ENCODE measurements at regions not wholly inside any gene's neighbourhood (a gene's known extent, or its start where the extent isn't known, plus 50 kb on each side); places are given as distances from the start of the nearest gene placed in this dataset.

DNA sequence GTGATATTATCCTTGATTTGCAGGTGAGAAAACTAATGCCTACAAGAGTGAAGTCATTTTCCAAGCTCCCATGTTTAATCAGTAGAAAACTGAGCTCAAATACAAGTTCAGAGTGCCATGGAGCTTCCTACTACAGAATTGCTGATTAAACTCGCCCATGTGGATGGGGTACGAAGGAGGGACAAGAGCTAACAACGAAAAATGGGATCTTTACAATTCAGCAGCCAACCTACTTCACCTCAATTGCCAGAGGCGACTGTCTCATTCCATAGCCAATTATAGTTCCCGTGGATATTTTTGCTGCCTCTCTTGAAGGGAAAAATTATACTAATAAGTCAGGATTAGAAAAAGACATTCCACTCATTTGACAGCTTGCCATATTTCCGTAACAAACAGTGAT is 1155.1 kb downstream of the OLFM4 start:
- Mint-ChIP-seq H3K36me3 (no peaks in the 10 kb centered on the region), H3K9me3 (peaks cover 11 to 56% (median 33%) of the 10 kb centered on the region in 6 donors), H3K4me3 (no peak overlapping the region), H3K27ac (no peak overlapping the region), H3K4me1 (no peaks in the 10 kb centered on the region), H3K27me3 (ENCODE audit: low read depth in 3 of 3) (no peaks in the 10 kb centered on the region)
- DNase-seq = no peak

DNA sequence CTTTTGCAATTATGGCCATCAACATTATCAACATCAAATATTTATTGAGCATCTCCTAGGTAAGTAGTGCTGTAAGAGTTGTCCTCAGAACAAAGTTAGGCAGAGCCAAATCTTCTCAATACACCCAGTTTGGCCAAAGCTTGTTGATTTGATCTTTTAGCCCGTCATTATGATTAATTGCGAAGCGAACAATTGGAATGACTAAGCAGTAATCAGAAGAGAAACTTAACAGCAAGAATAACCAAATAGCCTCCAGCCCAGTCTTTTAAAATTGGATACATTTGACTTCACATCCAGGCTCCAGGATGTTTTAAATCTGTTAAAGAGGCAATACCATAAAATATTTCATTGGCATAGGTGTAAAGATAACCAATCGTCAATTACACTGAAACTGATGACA is 1156.0 kb downstream of the OLFM4 start:
- H3K36me3 Mint-ChIP-seq = peaks cover 0 to 2% (median 0%) of the 10 kb centered on the region in 3 donors
- H3K27ac Mint-ChIP-seq = no peak overlapping the region
- no peak for DNase-seq
- H3K9me3 Mint-ChIP-seq = peaks cover 11 to 64% (median 33%) of the 10 kb centered on the region in 6 donors
- no peaks in the 10 kb centered on the region for H3K27me3 Mint-ChIP-seq (ENCODE audit: low read depth in 3 of 3)
- H3K4me3 Mint-ChIP-seq = no peak overlapping the region
- no peaks in the 10 kb centered on the region for H3K4me1 Mint-ChIP-seq

DNA sequence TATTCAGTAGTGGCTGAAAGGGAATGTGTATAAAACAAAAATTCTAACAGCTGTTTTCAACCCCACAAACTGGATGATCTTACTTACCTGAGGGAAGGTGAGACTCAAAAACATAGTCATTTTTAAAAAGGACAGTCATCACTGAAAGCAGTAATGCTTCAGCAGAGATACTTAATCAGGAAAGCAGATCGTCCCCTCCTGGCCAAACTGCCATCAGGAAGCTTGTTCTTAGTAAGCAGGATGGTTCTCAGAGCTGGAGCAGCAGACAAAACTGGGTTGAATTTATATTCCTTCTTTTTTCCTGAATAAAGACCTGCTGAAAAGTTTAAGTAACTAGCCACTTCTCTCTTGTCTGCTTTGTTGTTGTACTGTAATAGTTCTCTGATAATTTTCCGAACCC is 1156.5 kb downstream of the OLFM4 start:
- no peaks in the 10 kb centered on the region for H3K4me1 Mint-ChIP-seq
- DNase-seq = no peak
- H3K4me3 Mint-ChIP-seq = no peak overlapping the region
- H3K9me3 Mint-ChIP-seq = peaks cover 10 to 65% (median 32%) of the 10 kb centered on the region in 6 donors
- no peak overlapping the region for H3K27ac Mint-ChIP-seq
- H3K27me3 Mint-ChIP-seq (ENCODE audit: low read depth in 3 of 3) = no peaks in the 10 kb centered on the region
- H3K36me3 Mint-ChIP-seq = peaks cover 0 to 4% (median 0%) of the 10 kb centered on the region in 3 donors

DNA sequence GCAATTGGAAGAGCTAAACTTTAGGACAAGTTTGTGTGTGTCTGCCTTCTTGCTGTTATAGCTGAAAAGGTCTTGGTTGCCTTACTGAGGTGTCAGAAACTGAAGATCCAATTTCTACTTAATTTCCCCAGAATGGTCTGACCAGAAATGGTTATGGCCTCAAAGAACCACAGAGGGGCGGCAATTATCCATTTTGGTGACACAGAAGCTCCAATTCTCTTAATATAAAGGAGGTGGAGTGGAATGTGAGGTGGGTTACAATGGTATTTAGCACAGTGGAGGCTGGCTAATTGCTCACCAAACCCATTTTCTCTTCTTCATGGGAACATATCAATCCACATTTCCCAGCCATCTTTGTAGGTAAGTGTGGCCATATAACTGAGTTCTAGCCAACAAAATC is 1157.2 kb downstream of the OLFM4 start:
- Mint-ChIP-seq H3K36me3 (peaks cover 0 to 4% (median 0%) of the 10 kb centered on the region in 3 donors), H3K4me1 (no peaks in the 10 kb centered on the region), H3K27me3 (ENCODE audit: low read depth in 3 of 3) (no peaks in the 10 kb centered on the region), H3K4me3 (no peak overlapping the region), H3K27ac (no peak overlapping the region), H3K9me3 (peaks cover 8 to 64% (median 27%) of the 10 kb centered on the region in 6 donors)
- DNase-seq = no peak

DNA sequence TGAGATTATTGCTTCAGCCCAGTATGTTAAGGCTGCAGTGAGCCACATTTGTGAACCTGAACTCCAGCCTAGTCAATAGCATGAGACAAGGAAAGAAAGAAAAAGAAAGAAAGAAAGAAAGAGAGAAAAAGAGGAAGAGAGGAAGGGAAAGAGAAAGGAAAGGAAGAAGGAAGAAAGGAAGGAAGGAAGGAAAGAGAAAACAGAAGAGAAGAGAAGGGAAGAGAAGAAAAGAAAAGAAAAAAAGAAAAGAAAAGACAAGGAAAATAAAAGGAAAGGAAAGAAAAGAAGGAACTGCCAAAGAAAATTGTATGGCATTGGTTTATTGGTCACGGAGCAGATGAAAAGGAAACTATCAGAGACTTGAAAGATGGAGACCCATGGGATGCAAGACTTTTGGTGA is 1158.8 kb downstream of the OLFM4 start:
- H3K4me1 Mint-ChIP-seq = no peaks in the 10 kb centered on the region
- H3K36me3 Mint-ChIP-seq = peaks cover 0 to 4% (median 0%) of the 10 kb centered on the region in 3 donors
- no peaks in the 10 kb centered on the region for H3K27me3 Mint-ChIP-seq (ENCODE audit: low read depth in 3 of 3)
- DNase-seq = no peak
- no peak overlapping the region for H3K4me3 Mint-ChIP-seq
- H3K27ac Mint-ChIP-seq = no peak overlapping the region
- H3K9me3 Mint-ChIP-seq = peaks cover 8 to 62% (median 29%) of the 10 kb centered on the region in 6 donors

DNA sequence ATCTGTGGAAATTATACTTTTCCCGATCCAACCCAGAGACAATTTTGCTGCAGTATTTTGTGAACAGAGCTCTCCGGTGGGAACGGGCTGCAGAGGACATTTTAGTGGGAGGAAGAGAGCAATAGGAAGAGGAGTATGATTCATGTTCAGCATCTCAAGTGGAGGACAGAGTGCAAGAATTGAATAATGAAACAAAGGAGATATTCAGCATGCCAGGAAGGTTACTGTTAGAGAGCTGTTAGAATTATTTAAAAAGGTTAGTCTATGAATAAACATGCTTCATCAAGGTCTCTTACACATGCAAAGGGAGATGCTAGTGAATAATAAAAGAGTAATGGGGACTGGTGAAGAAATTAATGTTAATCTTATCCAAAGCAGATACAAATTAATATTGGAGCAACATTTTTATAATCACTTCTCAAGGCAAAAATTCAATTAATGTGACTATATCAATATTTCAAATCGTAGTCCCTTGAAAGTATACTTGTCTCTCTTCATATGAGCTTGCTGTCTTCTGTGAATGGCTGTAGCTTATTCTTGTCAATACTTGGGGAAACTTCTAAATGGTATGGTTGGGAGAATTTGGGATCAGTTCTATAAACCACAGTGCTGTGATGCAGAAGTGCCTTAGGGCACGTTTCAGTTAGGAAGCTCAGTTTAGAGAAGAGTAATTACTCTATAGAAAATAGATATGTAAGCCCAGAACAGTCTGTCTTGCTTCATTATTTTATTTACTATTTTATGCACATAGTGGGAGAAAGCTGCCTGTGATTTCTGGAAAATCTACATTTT is 1165.8 kb downstream of the OLFM4 start:
- Mint-ChIP-seq H3K27ac (no peak overlapping the region), H3K36me3 (peaks cover 0 to 4% (median 0%) of the 10 kb centered on the region in 3 donors), H3K4me3 (no peak overlapping the region), H3K9me3 (peaks cover 8 to 50% (median 23%) of the 10 kb centered on the region in 6 donors), H3K27me3 (ENCODE audit: low read depth in 3 of 3) (no peaks in the 10 kb centered on the region), H3K4me1 (no peaks in the 10 kb centered on the region)
- no peak for DNase-seq

DNA sequence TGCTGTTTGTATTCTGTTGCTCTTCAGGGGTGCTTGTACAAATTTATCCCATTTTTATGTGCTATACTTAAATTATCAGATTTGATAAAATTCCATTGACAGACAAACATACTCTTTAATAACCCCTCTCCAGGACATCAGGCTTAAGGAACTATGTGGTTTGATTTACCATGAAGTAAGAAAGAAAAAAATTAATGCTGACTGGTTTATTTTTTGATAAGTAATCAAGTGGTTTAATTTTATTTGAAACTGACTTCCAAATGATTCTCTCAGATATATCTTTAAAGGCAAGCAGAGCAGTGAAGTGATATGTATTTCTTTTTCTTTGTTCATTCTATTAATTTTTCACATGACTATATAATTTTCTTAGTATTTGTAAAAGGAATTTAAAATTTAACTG is 1168.1 kb downstream of the OLFM4 start:
- peaks cover 5 to 46% (median 23%) of the 10 kb centered on the region in 6 donors for H3K9me3 Mint-ChIP-seq
- no peaks in the 10 kb centered on the region for H3K4me1 Mint-ChIP-seq
- H3K4me3 Mint-ChIP-seq = no peak overlapping the region

DNA sequence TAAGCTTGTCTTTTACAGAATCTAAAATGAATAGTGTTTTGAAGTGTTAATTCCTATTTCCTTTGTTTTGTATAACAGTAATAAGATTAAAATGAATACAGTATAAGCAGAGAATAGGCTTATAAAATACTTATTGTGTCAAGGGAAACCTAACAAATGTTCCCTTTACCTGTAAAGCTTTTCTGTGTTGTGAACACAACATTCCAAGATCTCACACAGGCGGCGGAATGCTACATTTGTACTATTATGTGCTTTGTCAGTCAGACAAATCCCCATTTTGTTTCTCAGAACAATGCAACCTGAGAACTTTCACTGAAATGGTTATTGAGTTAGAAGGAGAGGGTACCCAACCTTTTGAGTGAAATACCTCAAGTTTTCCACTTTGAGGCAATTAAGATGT is 1170.3 kb downstream of the OLFM4 start:
- no peak for DNase-seq
- H3K9me3 Mint-ChIP-seq = peaks cover 5 to 51% (median 29%) of the 10 kb centered on the region in 6 donors
- no peaks in the 10 kb centered on the region for H3K4me1 Mint-ChIP-seq
- no peaks in the 10 kb centered on the region for H3K36me3 Mint-ChIP-seq
- no peak overlapping the region for H3K27ac Mint-ChIP-seq
- no peak overlapping the region for H3K4me3 Mint-ChIP-seq
- peaks cover 0 to 2% (median 0%) of the 10 kb centered on the region in 3 donors for H3K27me3 Mint-ChIP-seq (ENCODE audit: low read depth in 3 of 3)

More for the DNA sequence above, 1168.1 kb downstream of the OLFM4 start:
- Mint-ChIP-seq H3K36me3 (no peaks in the 10 kb centered on the region), H3K27ac (no peak overlapping the region), H3K27me3 (ENCODE audit: low read depth in 3 of 3) (peaks cover 0 to 2% (median 0%) of the 10 kb centered on the region in 3 donors)
- no peak for DNase-seq

DNA sequence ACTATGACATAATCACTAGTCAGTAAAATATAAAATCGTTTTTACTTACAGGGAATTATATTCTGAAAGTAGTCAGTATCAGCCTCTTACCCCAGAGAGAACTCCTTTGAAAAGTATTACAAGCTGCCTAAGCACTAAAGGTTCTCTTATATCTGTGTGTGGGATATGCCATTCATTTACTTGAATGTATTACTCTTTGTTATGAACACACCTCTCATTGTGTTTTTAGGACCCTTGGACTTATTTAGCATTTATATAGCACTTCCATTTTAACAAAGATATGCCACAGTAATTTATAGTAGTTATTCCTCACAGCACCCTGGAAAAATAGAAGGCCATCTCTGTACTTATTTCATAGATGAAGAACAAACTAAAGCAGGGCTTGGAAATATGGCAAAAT is 1178.0 kb downstream of the OLFM4 start:
- H3K36me3 Mint-ChIP-seq = no peaks in the 10 kb centered on the region
- peaks cover 2 to 54% (median 26%) of the 10 kb centered on the region in 6 donors for H3K9me3 Mint-ChIP-seq
- H3K27me3 Mint-ChIP-seq (ENCODE audit: low read depth in 3 of 3) = no peaks in the 10 kb centered on the region
- no peaks in the 10 kb centered on the region for H3K4me1 Mint-ChIP-seq
- DNase-seq = no peak
- no peak overlapping the region for H3K4me3 Mint-ChIP-seq
- no peak overlapping the region for H3K27ac Mint-ChIP-seq

DNA sequence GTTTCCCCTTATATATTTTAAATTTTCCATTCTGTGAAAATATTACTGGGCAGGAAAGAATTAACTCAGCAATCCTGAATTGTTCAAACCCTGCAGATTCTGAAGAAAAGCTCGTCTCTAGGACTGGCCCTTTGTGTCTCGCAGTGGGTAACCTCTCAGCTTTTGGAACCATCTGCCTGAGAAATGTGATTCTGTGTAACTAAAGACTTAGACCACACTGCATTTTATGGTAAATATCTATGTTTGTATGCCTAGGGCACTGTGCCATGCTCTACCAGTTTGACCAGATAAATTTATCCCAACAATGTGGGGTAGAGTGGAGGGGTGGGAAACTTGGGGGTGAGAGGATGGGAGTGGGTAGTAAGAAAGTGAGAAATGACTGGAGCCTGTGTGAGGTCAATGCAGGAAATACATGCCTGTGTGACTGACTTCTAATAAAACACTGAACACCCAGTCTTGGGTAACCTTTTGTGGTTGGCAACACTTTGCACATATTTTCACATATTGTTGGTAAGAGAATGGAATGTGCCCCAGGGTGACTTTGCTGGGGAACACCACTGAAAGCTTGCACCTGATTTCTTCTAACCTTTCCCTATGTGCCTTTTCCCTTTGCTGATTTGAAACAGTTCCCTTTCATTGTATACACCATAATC is 1181.9 kb downstream of the OLFM4 start:
- no peaks in the 10 kb centered on the region for H3K36me3 Mint-ChIP-seq
- H3K27me3 Mint-ChIP-seq (ENCODE audit: low read depth in 3 of 3) = no peaks in the 10 kb centered on the region
- no peaks in the 10 kb centered on the region for H3K4me1 Mint-ChIP-seq

DNA sequence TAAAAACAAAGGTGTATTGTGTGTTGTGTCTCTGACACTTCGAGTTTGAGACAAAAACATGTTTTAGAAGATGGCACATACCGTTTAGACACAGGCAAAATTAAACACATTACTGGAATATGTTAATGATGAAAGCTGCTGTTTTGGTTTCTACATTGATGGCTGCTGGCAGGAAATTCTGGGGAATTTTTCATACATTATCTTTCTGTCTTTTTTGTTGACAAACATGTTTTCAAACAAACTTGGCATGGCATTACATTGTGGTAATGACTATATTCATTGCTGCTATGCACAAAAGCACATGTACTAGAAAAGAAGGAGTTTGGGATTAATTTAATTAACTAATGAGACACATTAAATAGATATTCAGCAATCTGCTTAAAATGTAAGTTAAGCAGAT is 1187.6 kb downstream of the OLFM4 start:
- peaks cover 19 to 65% (median 29%) of the 10 kb centered on the region in 6 donors for H3K9me3 Mint-ChIP-seq
- H3K36me3 Mint-ChIP-seq = no peaks in the 10 kb centered on the region
- H3K27ac Mint-ChIP-seq = no peak overlapping the region
- H3K4me1 Mint-ChIP-seq = no peaks in the 10 kb centered on the region
- peaks cover 0 to 3% (median 0%) of the 10 kb centered on the region in 3 donors for H3K27me3 Mint-ChIP-seq (ENCODE audit: low read depth in 3 of 3)
- DNase-seq = no peak
- H3K4me3 Mint-ChIP-seq = no peak overlapping the region

More for the DNA sequence above, 1181.9 kb downstream of the OLFM4 start:
- Mint-ChIP-seq H3K4me3 (no peak overlapping the region), H3K27ac (no peak overlapping the region), H3K9me3 (peaks cover 10 to 68% (median 15%) of the 10 kb centered on the region in 6 donors)
- DNase-seq = no peak

DNA sequence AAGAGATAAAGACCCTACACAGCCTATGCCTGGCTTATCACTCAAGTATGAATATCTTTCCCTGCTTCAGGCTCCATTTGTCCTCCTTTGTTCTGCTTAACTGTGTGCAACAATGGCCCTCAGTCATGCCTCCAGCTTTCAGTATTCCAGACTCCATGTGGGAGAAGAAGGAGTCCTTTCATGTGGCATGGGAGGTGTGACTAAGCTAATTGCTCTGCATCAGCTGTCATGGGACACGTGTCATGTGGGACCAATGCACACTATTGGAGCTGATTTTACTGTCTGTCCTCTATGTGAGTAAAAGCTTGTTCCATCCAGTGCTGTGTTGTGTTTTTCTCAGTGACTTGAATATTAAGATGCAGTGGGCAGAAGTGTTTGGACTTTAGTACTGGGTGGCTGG is 1198.3 kb downstream of the OLFM4 start:
- Mint-ChIP-seq H3K27ac (no peak overlapping the region), H3K27me3 (ENCODE audit: low read depth in 3 of 3) (peaks cover 0 to 2% (median 1%) of the 10 kb centered on the region in 3 donors), H3K4me1 (no peaks in the 10 kb centered on the region), H3K9me3 (peaks cover 10 to 48% (median 35%) of the 10 kb centered on the region in 6 donors), H3K36me3 (no peaks in the 10 kb centered on the region), H3K4me3 (no peak overlapping the region)
- DNase-seq = no peak

DNA sequence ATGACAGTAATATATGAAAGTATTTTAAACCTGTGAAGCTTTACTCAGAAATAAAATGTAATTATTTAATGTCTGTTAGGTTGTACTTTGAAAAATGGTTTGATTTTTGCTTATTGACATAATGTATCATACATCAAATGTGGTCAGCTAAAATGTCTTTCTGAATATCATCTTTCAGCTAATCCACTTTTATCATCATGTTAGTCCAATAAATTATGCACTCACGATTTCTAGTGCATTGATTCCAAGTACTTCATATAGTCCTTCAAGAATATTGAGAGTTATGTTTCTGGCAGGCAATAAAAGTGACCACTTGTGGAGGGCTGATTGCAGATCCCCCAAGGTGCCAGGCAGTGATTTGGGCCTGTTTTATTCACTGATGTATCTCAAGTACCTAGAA is 1204.1 kb downstream of the OLFM4 start:
- H3K9me3 Mint-ChIP-seq = peaks cover 2 to 54% (median 17%) of the 10 kb centered on the region in 6 donors
- no peak overlapping the region for H3K27ac Mint-ChIP-seq
- no peak overlapping the region for H3K4me3 Mint-ChIP-seq
- H3K36me3 Mint-ChIP-seq = no peaks in the 10 kb centered on the region
- H3K4me1 Mint-ChIP-seq = no peaks in the 10 kb centered on the region
- no peak for DNase-seq
- peaks cover 0 to 2% (median 1%) of the 10 kb centered on the region in 3 donors for H3K27me3 Mint-ChIP-seq (ENCODE audit: low read depth in 3 of 3)

DNA sequence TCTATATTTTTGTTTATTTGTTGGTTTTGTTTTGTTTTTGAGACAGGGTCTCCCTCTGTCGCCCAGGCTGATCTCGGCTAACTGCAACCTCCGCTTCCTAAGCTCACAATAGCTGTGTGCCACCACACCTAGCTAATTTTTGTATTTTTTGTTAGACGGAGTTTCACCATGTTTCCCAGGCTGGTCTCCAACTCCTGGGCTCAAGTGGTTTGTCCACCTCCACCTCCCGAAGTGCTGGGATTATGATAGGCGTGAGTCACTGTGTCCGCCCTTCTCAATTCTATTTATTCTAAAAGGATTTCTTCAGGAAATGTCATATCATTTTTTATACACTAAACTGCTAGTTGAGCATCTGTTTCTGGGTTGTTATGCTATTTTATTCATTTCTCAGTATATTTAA is 1206.0 kb downstream of the OLFM4 start:
- H3K4me1 Mint-ChIP-seq = no peaks in the 10 kb centered on the region
- peaks cover 3 to 63% (median 21%) of the 10 kb centered on the region in 6 donors for H3K9me3 Mint-ChIP-seq
- peaks cover 0 to 1% (median 0%) of the 10 kb centered on the region in 3 donors for H3K27me3 Mint-ChIP-seq (ENCODE audit: low read depth in 3 of 3)
- DNase-seq = no peak
- H3K4me3 Mint-ChIP-seq = no peak overlapping the region
- no peaks in the 10 kb centered on the region for H3K36me3 Mint-ChIP-seq
- no peak overlapping the region for H3K27ac Mint-ChIP-seq

Data from immature natural killer cell (primary cell).